Neural cell (in vitro differentiated cells): ENCODE measurements at regions not wholly inside any gene's neighbourhood (a gene's known extent, or its start where the extent isn't known, plus 50 kb on each side); places are given as distances from the start of the nearest gene placed in this dataset.

Experiments used
- CTCF ChIP-seq: fragments of 450-650 bp; IDR thresholded peaks from 2 replicates; pipeline ENCODE4 v1.5.1; 2014; ENCODE audit warnings: antibody characterized with exemption, mild to moderate bottlenecking, moderate library complexity; ENCODE audit not compliant: poor library complexity, severe bottlenecking
- EP300 ChIP-seq: fragments of 450-650 bp; conservative IDR thresholded peaks from 2 replicates; pipeline ENCODE4 v1.6.1; 2014; ENCODE audit warnings: antibody characterized with exemption, mild to moderate bottlenecking, moderate library complexity; ENCODE audit not compliant: poor library complexity, severe bottlenecking
- EZH2 ChIP-seq: fragments of 200-600, 300-800 bp; shearing (Covaris generic), sonication (generic); IDR thresholded peaks from 2 replicates; pipeline ENCODE4 v1.6.1; 2014; ENCODE audit warnings: antibody characterized with exemption, low read length, borderline replicate concordance, mild to moderate bottlenecking; ENCODE audit not compliant: insufficient read depth, poor library complexity, severe bottlenecking
- RAD21 ChIP-seq: fragments of 450-650 bp; conservative IDR thresholded peaks from 2 replicates; pipeline ENCODE4 v1.6.1; 2014; ENCODE audit warnings: antibody characterized with exemption, mild to moderate bottlenecking, moderate library complexity
- TAF1 ChIP-seq: IDR thresholded peaks from 2 replicates; pipeline ENCODE4 v1.6.1; 2012; ENCODE audit warnings: low read depth

- TF ChIP-seq TAF1 (no peak), CTCF (no peak), EZH2 (no peak), EP300 (no peak), RAD21 (no peak)
Observed at GRCh38 chr9:129245276-129245675, 67.2 kb upstream of the IER5L start.
